ENCODE measurements at regions not wholly inside any gene's neighbourhood (a gene's known extent, or its start where the extent isn't known, plus 50 kb on each side); places are given as distances from the start of the nearest gene placed in this dataset.

DNA sequence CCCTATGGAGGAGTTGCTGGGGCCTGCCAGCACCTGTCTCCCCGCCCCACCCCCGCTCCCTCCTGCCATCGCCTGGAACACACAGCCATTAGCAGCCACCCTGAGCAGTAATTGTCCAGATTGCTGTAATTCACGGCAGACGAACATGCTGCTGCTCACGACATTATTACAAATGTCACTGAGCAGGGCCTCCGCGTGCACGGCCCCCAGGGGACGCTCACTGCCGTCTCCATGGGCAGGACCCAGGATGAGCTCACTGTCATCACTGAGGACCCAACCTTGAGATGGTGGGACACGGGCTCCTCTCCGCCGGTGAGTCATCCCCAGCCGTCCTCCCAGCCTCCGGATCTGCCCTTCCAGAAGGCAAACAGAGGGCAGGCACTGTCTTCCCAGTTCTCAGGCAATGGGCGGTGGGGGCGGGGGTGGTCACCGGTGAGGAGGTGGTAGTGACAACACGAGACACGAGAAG is 100.4 kb downstream of the RFLNA start:
- no peak for DNase-seq (ENCODE audit: low spot score)

DNA sequence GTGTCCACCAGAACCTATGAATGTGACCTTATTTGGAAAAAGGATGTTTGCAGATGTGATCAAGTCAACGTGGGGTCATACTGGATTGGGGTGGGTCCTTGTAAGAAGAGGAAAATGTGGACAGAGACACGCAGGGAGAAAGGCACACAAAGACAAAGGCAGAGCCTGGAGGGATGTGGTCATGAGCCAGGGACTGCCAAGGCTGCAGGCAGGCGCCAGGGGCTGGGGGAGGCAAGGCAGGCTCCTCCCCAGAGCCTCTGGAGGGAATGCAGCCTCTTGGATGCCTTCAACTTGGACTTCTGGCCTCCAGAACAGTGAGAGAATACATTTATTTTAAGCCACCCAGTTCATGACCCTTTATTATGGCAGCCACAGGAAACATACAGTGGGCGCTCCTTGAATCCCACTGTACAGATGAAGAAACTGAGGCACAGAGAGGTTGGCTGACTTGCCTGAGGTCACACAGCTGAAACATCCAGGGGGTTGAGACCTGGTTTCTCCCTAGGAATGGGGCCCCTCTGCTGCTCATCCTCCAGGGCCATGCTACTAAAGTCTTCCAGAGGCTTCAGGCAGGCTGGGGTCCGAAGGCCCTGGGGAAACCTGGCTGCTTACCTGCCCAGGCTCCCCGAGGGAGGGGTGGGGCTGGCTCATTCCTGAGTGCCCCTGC is 99.7 kb downstream of the RFLNA start:
- DNase-seq (ENCODE audit: low spot score), result no peak

DNA sequence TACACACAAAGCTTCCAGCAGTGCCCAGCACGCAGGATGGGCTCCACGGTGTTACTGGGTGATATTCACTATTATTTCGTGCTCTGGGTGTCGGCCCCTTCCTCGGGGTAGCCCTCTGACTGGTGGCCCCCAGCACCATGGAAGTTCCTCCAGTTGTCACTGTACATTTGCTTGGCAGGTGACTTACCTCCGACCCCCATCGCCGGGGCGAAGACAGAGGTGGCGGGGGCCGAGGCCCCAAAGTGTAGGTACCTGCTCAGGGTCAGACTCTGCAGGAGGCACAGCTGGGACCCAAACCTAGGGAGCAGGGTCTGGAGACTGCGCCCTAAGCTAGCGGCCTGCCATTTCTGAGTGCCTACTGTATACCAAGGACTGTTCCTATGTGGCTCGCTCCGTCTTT is 98.9 kb downstream of the RFLNA start:
- DNase-seq (ENCODE audit: low spot score), result no peak

DNA sequence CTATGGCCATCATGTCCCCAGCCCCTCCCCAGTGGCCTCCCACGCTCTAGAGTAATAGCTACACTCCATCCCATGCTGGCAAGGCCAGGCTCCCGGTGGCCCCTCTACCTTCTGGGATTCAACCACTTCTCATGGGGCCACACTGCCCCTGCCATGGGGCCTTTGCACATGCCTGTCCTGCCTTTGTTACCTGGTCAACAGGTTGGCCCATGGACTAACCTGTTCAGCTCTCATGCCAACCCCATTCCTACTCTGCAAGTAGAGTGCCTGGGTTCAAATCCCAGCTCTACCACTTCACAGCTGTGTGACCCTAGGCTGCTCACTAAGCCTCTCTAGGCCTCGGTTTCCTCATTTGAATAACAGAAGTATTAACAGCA is 98.5 kb downstream of the RFLNA start:
- no peak for DNase-seq (ENCODE audit: low spot score)

DNA sequence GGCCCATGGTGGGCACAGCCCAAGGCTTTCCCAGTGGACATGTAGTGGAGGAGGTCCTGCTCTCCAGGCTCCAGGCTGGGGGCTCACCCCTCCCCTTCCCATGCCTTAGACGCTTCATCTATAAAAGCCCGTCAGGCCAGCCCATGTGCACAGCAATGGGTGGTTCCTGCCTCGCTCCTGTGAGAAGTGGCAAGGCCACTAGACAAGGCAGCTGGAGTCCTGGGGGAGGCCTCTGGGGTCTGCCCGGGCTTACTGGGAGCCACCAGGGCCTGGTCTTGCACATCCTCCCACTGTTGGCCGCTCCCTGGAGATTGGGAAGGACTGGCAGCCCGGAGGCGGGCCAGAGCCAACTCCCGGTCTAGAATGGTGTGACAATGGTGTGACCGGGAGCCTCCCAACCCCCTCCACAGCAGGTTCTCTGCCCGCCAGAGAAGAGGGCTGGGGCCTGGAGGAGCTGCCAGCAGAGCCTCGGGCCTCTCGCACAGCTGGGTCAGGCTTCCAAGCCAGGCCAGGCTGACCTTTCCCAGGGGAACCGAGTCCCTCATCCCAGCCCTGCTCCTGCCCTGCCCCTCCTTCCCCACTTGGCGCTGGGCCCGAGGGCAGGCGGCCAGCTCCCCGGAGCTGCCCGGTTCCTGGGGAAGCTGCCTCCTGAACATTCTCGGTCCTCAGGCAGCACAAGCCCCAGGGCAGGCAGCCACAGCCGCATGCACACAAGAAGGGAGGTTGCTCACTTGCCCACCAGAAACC is 97.9 kb downstream of the RFLNA start:
- peak; percentile 81 for DNase-seq (ENCODE audit: low spot score)

DNA sequence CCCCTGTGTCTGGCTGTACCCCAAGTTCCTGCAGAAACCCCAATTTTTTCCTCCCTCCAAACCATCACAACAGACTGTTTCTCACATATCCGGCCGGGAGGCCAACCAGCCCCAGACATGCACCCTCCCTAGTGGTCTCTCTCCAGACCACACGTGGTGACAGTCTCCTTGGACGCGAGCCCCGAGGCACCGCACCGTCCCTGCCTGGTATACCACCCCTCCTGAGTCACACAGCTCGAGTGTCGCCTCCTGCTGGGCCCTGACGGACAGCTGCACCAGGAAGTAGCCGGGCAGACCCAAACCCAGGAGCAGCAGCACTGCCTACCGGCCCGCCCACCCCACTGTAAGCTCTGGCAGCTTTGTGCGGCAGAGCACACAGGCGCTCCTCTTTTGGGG is 97.4 kb downstream of the RFLNA start:
- peak; percentile 77 for DNase-seq (ENCODE audit: low spot score)

DNA sequence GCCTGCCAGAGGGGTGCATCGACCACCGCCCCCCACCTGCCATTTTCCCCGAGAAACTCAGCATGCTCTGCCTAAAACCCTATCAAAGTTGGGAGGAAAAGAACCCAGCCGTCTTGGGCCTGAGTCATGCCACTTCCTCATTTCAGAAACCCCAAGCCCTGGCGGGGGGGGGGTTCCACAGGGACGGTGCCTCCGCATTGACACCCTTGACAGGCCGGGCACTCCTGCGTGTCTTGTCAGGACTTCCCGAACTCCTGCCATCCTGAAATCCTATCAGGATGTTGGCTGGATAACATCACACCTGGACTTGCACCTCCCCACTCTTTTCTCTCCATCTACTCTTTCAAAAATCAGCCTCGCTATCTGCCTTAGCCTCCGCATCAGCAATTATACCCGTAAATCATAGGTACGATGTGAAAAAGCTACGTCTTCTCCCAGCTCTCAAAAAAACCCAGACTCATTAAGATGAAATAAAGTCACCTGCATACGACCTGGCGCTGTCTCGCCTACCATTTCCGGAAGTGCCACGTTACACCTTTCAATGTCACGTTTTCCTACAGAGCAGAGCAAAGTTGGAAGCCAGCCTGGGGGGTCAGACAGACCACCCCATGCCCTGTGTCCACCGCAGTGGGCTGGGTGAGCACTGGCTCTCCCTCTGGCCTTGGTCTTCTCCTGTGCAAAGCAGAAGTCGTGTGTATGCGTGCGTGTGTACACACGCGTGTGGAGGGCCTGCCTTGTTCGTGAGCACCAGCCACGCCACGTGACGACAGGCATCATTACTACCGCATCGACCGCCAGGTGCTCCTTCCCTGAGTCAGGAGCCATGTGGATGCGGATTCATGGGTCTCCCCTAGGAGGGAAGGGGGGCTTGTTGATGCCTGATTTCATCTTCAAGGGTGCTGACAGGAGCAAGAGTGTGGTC is 96.7 kb downstream of the RFLNA start:
- peak; percentile 52 for DNase-seq (ENCODE audit: low spot score)

DNA sequence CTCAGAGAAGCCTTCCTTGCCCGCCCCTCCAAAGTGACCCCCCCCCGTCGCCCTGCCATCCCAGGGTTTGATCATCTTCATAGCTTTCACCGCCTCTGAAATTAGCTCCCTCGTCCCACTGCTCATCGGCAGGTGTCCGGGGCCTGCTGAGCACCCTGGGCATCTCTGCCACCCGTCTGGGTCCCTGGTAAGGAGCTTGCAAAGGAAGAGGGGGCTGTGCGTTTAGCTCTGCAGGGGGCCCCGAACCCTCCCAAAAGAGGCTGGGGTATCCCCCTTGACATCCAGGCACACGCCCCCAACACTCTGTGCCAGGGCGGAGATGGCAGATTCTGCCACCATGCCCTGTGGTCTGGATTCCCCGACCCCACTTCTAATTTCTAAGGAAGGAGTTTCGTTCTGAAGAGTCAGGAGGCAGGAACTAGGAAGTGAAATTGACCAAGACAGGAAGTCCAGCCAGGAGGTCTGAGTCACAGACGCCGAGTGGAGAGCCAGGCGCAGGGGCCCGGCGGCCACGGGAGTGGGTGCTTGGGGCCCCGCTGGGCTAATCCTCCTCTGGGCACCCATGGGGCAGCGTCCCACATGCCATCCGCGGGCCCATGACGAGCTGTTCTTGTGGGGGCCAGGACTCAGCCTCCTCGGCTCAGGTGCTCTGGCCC is 95.7 kb downstream of the RFLNA start:
- peak; percentile 56 for DNase-seq (ENCODE audit: low spot score)

DNA sequence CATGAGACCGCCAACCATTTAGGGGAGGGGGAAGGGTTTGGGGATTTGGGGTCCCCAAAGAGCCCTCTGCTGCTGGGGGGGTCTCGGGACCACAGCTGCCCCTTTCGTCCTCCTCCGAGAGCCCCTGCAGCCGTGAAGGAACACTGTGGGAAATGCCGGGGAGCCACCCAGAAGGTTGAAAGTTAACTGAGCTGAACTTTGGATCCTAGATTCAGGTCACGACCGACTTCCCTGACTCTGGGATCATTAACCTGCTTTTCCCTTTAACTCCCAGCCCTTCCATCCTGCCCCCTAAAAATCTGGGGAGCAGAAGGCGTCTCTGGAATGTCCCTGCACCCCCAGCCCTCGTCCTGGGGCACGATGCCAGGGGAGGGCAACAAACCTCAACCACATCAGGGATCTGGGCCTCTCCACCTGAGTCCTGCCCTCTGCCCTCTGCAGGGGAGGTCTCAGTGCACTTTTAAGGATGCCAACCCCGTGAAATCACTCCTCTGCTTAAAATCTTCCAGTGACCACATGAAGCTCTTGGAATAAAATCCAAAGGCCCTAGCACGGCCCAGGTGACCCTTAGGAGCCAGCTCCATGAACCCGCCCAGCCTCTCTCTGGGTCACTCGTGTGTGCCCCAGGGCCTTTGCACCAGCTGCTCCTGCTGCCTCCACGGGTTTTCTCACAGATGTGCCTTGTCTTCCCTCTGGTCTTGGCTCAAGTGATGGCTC is 95.0 kb downstream of the RFLNA start:
- no peak for DNase-seq (ENCODE audit: low spot score)

DNA sequence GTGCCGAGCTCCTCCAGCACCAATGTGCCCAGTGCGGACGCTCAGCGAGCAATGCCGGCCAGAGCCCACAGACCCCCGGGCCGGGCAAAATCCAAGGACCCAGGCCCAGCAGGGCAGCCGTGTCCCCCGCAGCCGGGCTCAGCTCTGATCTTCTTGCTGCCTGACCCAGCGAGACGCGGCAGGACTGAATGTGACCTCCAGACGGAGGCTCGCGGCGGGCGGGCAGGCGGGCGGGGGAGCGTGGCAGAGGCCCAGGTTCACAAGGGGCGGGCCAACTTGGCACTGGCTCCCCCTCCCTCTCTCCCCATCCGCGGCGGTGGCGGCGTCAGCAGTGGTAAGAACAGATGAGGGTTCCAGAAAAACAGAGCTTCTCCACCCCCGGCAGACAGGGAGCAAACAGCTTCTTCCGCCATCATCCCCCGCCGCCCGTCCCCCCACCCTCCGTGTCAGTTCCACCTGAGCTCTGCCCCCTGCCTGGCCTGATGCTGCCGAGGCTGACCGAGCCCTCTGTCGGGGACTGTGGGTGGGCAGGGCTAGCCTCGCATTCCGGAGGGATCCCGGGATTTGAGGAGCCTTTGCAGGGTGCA is 94.3 kb downstream of the RFLNA start:
- DNase-seq (ENCODE audit: low spot score), result peak; percentile 94

DNA sequence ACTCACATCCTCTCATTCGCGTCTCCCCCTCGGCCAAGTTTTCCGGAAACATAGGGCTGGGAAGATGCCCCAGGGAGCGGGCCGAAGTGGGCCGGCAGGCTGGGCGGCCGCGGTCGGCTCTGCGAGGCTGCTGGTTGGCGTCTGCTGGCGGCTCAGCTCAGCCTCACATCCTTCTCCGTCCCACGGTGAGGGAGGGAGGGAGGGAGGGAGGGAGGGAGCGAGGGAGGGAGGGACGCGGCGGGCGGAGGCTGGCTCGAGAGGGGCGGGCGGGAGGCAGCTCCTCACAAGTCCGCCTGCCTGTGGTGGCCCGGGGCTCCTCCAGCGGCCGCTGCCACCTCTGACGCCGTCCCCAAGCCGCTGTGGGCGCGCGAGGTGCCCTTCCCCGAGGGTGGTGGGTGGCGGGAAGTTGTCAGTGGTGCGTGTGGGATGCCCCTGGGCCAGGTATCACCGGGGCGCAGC is 93.8 kb downstream of the RFLNA start:
- peak; percentile 93 for DNase-seq (ENCODE audit: low spot score)

DNA sequence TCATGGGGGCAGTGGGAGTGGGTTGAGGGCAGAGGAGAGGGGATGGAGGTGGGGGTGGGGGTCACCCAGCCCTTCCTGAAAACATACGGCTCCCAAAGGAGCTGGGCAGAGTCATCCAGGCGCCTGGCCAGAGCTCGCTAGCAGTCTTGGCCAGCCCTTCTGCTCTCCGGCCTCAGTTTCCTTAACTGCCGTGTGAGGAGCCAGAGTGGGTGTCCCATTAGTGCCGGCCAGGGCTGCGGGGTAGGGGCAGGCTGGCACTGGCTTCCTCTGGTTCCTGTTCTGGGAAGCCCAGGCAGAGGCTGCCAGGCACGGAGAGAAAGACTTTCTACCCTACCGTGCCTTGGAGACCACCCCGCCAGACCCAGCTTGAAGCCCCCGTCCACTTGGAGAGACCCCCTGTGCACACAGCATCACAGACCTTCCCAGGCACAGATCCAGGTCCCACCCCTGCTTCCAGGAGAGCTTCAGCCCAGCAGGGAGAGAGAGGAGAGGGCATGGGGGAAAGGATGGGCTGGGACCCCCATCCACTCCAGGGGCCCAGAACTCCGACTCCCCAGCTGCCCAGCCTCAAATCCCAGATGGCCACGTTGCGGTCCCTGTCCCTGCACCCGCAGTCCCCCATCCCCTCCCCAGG is 93.3 kb downstream of the RFLNA start:
- DNase-seq (ENCODE audit: low spot score), result no peak

DNA sequence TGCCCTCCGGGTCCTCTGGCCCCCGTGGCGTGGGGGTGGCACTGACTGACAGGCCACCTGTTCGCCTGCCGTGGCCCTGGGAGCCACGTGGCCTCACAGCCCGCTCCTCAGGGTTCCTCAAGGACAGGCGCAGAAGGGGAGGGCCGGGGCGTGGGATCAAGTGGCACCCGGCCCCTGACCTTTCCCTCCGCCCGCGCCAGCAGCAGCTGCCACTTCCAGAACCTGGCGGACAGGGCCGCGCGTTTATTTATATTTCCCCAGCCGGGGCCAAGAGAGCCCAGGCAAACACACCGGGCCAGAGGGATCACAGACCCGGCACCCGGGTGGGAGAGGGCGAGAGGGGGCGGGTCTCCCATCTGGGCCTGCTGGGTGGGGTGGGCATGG is 92.6 kb downstream of the RFLNA start:
- no peak for DNase-seq (ENCODE audit: low spot score)

DNA sequence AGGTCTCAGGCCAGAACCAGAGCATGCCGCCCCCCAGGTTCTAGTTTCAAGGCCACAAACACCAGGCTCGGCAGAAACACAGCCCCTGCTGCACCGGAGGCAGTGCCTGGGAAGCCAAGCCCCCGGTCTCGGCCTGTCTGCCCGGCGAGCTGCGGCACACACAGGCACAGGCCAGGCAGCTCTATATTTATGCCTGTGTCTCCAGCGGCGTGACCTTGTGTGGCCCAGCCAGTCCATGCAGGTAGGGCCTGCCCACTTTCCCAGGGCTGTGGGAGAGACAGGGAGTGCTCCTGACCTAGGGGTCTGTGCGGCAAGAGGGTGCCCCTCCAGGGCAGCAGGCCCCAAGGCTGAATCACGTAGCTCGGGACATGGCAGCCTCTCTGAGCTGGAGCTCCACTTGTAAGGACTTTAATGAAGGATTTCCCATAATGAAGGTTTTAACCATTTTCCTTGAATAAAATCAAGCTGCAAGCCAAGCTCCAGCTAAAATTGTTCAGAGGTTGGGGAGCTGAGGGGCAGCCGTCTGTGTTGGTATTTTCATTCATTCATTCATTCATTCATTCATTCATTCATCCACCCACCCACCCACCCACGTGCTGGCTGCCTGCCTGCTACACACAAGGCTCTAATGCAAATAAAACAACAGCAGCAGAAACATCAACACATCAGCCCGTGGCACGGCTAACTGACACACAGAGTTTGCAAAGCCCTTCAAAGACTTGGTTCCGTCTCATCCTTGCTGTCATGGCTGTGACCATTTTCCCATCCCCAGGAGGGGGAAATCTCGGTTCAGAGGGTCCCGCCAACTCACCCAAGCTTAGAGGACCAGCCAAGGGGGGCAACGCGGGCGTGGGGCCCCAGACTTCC is 92.0 kb downstream of the RFLNA start:
- DNase-seq (ENCODE audit: low spot score), result no peak

DNA sequence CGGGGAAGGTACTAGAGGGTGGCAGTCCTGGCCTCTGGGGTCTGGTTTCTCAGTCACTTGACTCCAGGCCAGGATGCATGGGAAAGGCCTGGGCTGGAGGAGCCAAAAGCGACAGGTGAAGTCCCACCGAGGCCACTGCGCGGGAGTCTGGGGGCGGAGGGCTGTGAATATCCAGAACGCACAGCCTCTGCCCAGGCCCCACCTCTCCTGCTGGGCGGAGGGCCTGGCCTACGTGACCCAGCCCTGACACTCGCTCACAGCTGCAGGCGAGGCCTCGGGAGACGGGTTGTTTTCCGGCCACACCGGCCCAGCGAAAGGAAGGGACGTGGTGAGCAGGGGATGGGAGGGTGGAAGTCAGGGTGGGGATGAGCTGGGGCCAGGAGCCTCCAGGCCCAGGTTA is 91.2 kb downstream of the RFLNA start:
- DNase-seq (ENCODE audit: low spot score), result no peak

DNA sequence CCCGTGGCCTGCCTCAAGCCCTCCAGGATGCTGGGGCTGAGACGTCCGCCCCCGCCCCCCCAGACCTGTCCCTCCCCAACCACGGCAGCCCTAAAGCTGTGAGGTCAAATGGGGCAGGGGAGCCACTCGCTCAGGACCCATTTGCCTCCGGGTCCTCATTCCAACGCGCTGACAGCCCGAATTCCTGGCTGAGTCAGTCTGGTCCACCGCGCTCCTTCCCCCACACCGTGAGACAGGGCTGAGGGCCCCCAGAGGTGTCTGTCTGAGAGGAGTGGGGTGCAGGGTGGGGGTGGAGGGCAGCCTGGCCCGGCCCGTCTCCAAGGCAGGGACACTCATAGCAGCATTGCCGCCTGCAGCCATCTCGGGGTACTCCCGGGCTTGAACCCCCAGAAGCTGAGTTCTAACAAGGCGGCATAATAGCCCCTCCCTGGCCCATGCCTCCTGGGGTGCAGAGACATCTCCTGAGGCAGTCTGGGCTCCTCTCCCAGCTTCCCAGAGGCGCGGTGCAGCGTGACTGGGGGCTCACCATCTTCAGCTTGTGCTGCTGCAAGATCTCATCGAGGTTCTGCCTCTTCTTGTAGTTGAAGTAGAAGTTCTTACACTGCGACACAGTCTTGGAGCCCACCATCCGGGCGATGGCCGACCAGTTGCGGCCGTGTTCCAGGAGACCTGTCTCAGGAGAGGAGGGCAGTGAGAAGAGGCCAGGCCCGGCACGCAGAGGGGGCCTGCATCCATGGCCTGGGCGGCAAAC is 90.5 kb downstream of the RFLNA start:
- no peak for DNase-seq (ENCODE audit: low spot score)

DNA sequence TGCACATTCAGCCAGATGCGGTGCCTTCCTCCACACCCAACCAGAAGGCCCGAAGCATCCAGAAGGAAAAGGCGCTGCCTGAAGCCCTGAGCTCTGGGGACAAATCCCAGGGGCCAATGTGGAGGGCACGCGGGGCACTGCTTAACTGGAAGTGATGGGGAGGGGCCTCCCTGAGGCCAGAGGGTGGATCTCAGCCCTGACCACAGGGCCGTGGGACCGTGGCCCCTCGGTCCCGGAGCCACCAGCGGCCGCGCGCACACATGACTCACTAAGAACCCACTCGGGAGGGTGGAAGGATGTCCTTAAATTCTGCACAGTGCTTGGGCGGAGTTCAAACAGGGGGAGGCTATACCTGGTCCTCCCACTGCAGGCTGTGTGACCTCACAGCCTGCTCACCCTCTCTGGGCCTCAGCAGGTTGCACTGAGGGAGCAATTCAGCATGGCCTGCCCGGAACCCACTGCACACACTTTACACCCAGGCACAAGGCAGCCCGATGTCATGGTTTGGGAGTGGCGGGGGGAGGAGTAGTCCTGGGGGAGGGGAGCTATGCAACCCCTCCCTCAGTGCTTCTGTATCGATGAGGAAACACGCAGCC is 89.5 kb downstream of the RFLNA start:
- no peak for DNase-seq (ENCODE audit: low spot score)

DNA sequence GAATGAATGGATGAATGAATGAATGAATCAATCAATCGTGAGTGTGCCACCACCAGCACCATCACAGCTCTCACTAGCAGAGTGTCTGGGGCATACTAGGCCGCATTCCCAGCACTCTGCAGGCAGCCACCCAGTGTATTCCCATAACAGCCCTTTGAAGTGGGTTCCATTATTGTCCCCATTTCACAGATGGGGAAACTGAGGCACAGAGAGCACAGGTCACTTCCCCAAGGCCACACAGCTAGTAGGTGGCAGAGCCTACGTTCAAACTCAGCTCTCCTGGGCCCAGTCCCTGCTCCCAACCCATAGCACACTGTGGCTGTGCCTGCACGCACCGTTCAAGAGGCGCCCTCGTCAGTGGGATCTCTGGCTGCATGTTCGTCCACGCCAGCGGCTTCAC is 88.1 kb downstream of the RFLNA start:
- DNase-seq (ENCODE audit: low spot score), result no peak
